CD4-positive, alpha-beta memory T cell (primary cell): ENCODE measurements at regions not wholly inside any gene's neighbourhood (a gene's known extent, or its start where the extent isn't known, plus 50 kb on each side); places are given as distances from the start of the nearest gene placed in this dataset.

Source experiments
- CTCF ChIA-PET: fragments of 350-600 bp; sonication (Branson Sonifier 250); formaldehyde crosslinking; loops from one replicate; lab custom pipeline; 2021; ENCODE audit warnings: inconsistent platforms; ENCODE audit not compliant: partially characterized antibody; lab: Charles Lee
- POLR2A ChIA-PET: fragments of 350-600 bp; sonication (Branson Sonifier 250); formaldehyde crosslinking; loops from one replicate; lab custom pipeline; 2021; ENCODE audit not compliant: partially characterized antibody; lab: Charles Lee
- DNase-seq, 5 donors: peaks; one replicate each; pipeline versions ENCODE4 v3.0.0 to v3.0.0-alpha.2; 2020 to 2022; ENCODE audit warnings: mixed read lengths in 1 of 5
- H3K27ac ChIP-seq: one replicate; pipeline ENCODE4 v1.7.0; 2013; ENCODE audit warnings: low read depth, low read length
- H3K27me3 ChIP-seq: 2 replicates; pipeline ENCODE4 v1.7.0; 2013; ENCODE audit warnings: mild to moderate bottlenecking, low read length, moderate library complexity; ENCODE audit not compliant: insufficient read depth
- H3K36me3 ChIP-seq: 2 replicates; pipeline ENCODE4 v1.7.0; 2013; ENCODE audit warnings: mild to moderate bottlenecking, low read length, moderate library complexity; ENCODE audit not compliant: insufficient read depth
- H3K4me1 ChIP-seq: 2 replicates; pipeline ENCODE4 v1.7.0; 2013; ENCODE audit warnings: mild to moderate bottlenecking, low read length, moderate library complexity; ENCODE audit not compliant: insufficient read depth
- H3K4me3 ChIP-seq, 2 donors: one replicate each; pipeline ENCODE4 v1.7.0; 2013; ENCODE audit warnings: low read length in 2 of 2, mild to moderate bottlenecking in 1 of 2
- H3K9me3 ChIP-seq, 2 donors: one replicate each; pipeline ENCODE4 v1.7.0; 2013; ENCODE audit warnings: low read length in 2 of 2, control low read depth in 1 of 2; ENCODE audit not compliant: control insufficient read depth in 1 of 2
- H3K27ac Mint-ChIP-seq, 7 donors: one replicate each; pipeline ENCODE4 v1.8.0; 2020 to 2021; ENCODE audit warnings: mixed read lengths in 7 of 7, mild to moderate bottlenecking in 6 of 7, inconsistent platforms in 3 of 7, moderate library complexity in 3 of 7
- H3K27me3 Mint-ChIP-seq, 2 donors: one replicate each; pipeline ENCODE4 v1.8.0; 2020 to 2021; ENCODE audit warnings: mixed read lengths in 2 of 2
- H3K36me3 Mint-ChIP-seq, 2 donors: one replicate each; pipeline ENCODE4 v1.8.0; 2020 to 2021; ENCODE audit warnings: mixed read lengths in 2 of 2, inconsistent platforms in 1 of 2, mild to moderate bottlenecking in 1 of 2
- H3K4me1 Mint-ChIP-seq, 4 donors: one replicate each; pipeline ENCODE4 v1.8.0; 2020 to 2021; ENCODE audit warnings: mixed read lengths in 4 of 4, mild to moderate bottlenecking in 1 of 4
- H3K4me3 Mint-ChIP-seq, 8 donors: one replicate each; pipeline ENCODE4 v1.8.0; 2020 to 2021; ENCODE audit warnings: mixed read lengths in 8 of 8, mild to moderate bottlenecking in 7 of 8, moderate library complexity in 6 of 8, inconsistent platforms in 3 of 8
- H3K9me3 Mint-ChIP-seq, 8 donors: one replicate each; pipeline ENCODE4 v1.8.0; 2020 to 2021; ENCODE audit warnings: mixed read lengths in 8 of 8, mild to moderate bottlenecking in 5 of 8, inconsistent platforms in 3 of 8, moderate library complexity in 1 of 8
- intact Hi-C: fragments of 100-400 bp; cut with micrococcal nuclease; formaldehyde crosslinking; loops from one replicate; pipeline ENCODE4 v1.15.1; 2023

- Mint-ChIP-seq H3K9me3 (peaks cover 0 to 1% (median 0%) of the 10 kb centered on the region in 8 donors), H3K27ac (no peak overlapping the region), H3K27me3 (peaks cover 11 to 15% of the 10 kb centered on the region in 2 donors), H3K4me3 (no peak overlapping the region), H3K4me1 (peaks cover 0 to 2% (median 1%) of the 10 kb centered on the region in 4 donors), H3K36me3 (no peaks in the 10 kb centered on the region)
- CTCF ChIA-PET = no interaction called here
- no peaks in the 10 kb centered on the region for H3K27me3 ChIP-seq
- intact Hi-C loops = no loop called here
- H3K27ac ChIP-seq = no peak overlapping the region
- H3K4me1 ChIP-seq = no peaks in the 10 kb centered on the region
- no peaks in the 10 kb centered on the region for H3K9me3 ChIP-seq
- no peaks in the 10 kb centered on the region for H3K36me3 ChIP-seq
- no peak overlapping the region for H3K4me3 ChIP-seq
- no peak for DNase-seq
- POLR2A ChIA-PET = no interaction called here
These were observed 374.9 kb upstream of the TNC start for GRCh38 chr9:115492869-115493268.

DNA sequence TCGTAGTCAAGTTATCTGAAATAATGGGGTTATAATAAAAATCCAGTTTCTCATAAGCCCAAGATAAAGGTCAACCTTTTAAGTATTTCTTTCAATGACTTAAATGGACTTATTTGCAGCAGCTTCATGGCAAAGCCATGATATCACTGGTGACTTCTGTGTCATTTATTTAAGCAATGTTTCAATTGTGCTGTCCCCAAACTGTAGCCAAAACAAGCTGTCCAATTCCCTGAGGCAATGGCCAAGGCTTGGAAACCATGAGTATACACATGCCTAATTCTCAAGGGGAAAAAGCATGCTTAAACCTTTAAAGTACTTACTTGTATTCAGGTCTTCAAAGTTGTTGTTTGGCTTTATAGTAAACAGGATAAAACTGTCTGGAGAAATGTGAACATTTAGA, 376.4 kb upstream of the TNC start:
- Mint-ChIP-seq H3K27ac (no peak overlapping the region), H3K36me3 (no peaks in the 10 kb centered on the region), H3K9me3 (peaks cover 0 to 1% (median 0%) of the 10 kb centered on the region in 8 donors), H3K4me3 (no peak overlapping the region), H3K27me3 (peaks cover 14% of the 10 kb centered on the region in 2 donors), H3K4me1 (peaks cover 0 to 2% (median 1%) of the 10 kb centered on the region in 4 donors)
- Histone ChIP-seq H3K27ac (no peak overlapping the region), H3K9me3 (no peaks in the 10 kb centered on the region), H3K4me3 (no peak overlapping the region), H3K27me3 (no peaks in the 10 kb centered on the region), H3K4me1 (no peaks in the 10 kb centered on the region), H3K36me3 (no peaks in the 10 kb centered on the region)
- ChIA-PET CTCF (no interaction called here), POLR2A (no interaction called here)
- intact Hi-C loops = no loop called here
- DNase-seq = no peak

GRCh38 chr9:115495052-115495635, 377.2 kb upstream of the TNC start:
- no peak overlapping the region for H3K27ac Mint-ChIP-seq
- POLR2A ChIA-PET = no interaction called here

GRCh38 chr9:115495836-115496235, 377.9 kb upstream of the TNC start:
- intact Hi-C loops = no loop called here
- Mint-ChIP-seq H3K27me3 (peaks cover 13 to 19% of the 10 kb centered on the region in 2 donors), H3K27ac (no peak overlapping the region), H3K36me3 (no peaks in the 10 kb centered on the region), H3K4me1 (peaks cover 0 to 2% (median 1%) of the 10 kb centered on the region in 4 donors), H3K4me3 (no peak overlapping the region), H3K9me3 (peaks cover 0 to 1% (median 0%) of the 10 kb centered on the region in 8 donors)
- no peak overlapping the region for H3K4me3 ChIP-seq
- H3K4me1 ChIP-seq = no peaks in the 10 kb centered on the region
- H3K27me3 ChIP-seq = no peaks in the 10 kb centered on the region
- DNase-seq = no peak
- POLR2A ChIA-PET = no interaction called here
- no peaks in the 10 kb centered on the region for H3K9me3 ChIP-seq
- CTCF ChIA-PET = no interaction called here
- H3K36me3 ChIP-seq = no peaks in the 10 kb centered on the region
- no peak overlapping the region for H3K27ac ChIP-seq

More at GRCh38 chr9:115495052-115495635, 377.2 kb upstream of the TNC start:
- no peaks in the 10 kb centered on the region for H3K9me3 ChIP-seq
- intact Hi-C loops = no loop called here
- H3K27me3 Mint-ChIP-seq = peaks cover 8 to 14% of the 10 kb centered on the region in 2 donors
- no peak overlapping the region for H3K27ac ChIP-seq
- H3K36me3 Mint-ChIP-seq = no peaks in the 10 kb centered on the region
- no peaks in the 10 kb centered on the region for H3K27me3 ChIP-seq
- H3K9me3 Mint-ChIP-seq = peaks cover 0 to 1% (median 0%) of the 10 kb centered on the region in 8 donors
- H3K4me3 Mint-ChIP-seq = no peak overlapping the region
- DNase-seq = no peak
- H3K4me1 Mint-ChIP-seq = peaks cover 0 to 2% (median 1%) of the 10 kb centered on the region in 4 donors
- CTCF ChIA-PET = no interaction called here
- no peaks in the 10 kb centered on the region for H3K4me1 ChIP-seq
- no peaks in the 10 kb centered on the region for H3K36me3 ChIP-seq
- no peak overlapping the region for H3K4me3 ChIP-seq

GRCh38 chr9:115498303-115498702, 380.3 kb upstream of the TNC start:
- no peak overlapping the region for H3K27ac ChIP-seq
- Mint-ChIP-seq H3K36me3 (no peaks in the 10 kb centered on the region), H3K27me3 (peaks cover 10 to 15% of the 10 kb centered on the region in 2 donors), H3K9me3 (no peaks in the 10 kb centered on the region), H3K4me1 (peaks cover 0 to 2% (median 1%) of the 10 kb centered on the region in 4 donors), H3K27ac (no peak overlapping the region), H3K4me3 (no peak overlapping the region)
- H3K9me3 ChIP-seq = no peaks in the 10 kb centered on the region
- ChIA-PET CTCF (no interaction called here), POLR2A (no interaction called here)
- H3K4me1 ChIP-seq = no peaks in the 10 kb centered on the region
- intact Hi-C loops = no loop called here
- H3K4me3 ChIP-seq = no peak overlapping the region
- no peaks in the 10 kb centered on the region for H3K36me3 ChIP-seq
- H3K27me3 ChIP-seq = no peaks in the 10 kb centered on the region
- no peak for DNase-seq

DNA sequence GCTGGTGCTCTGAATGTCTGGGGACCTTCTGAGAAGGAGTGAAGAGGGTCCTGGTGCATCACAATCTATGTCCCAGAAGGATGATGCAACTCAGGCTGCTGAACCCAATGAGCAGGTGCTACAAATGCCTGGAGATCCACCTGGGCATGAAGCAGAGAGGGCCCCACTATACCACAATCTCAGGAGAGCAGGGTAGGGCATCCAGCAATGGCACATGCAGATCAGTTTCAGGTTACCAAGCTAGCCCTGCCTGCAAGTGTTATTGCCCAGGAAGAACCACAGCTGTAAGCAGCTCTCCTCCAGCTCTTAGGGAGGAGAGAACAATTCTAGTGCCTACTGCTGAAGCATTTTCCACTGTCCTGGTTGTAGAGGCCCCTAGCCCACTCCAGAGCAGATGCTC, 389.2 kb upstream of the TNC start:
- CTCF ChIA-PET = no interaction called here
- H3K9me3 ChIP-seq = no peaks in the 10 kb centered on the region
- Mint-ChIP-seq H3K4me3 (no peak overlapping the region), H3K36me3 (no peaks in the 10 kb centered on the region), H3K9me3 (no peaks in the 10 kb centered on the region), H3K4me1 (no peaks in the 10 kb centered on the region), H3K27ac (no peak overlapping the region), H3K27me3 (peaks cover 5 to 8% of the 10 kb centered on the region in 2 donors)
- DNase-seq = no peak
- no peaks in the 10 kb centered on the region for H3K36me3 ChIP-seq
- H3K4me1 ChIP-seq = no peaks in the 10 kb centered on the region
- POLR2A ChIA-PET = no interaction called here
- no peak overlapping the region for H3K27ac ChIP-seq
- intact Hi-C loops = no loop called here
- no peaks in the 10 kb centered on the region for H3K27me3 ChIP-seq
- no peak overlapping the region for H3K4me3 ChIP-seq

DNA sequence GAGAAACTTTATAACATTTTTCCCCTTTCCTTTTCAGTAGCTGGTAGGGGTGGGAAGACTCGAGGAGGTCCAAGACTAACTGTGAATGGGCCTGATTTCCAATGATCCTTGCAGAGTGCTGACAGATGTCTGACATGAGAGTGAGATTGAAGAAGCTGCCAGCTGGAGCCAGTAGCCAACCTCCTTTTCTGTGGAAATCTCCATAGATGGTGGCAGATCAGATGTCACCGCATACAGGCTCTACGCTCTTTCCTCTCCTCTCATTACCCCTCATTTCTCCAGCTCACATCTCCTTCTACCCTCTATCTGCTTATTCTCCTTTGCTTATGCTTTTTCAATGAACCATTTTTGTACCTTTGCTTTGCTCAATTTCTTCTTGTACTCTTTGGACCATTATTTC, 395.2 kb upstream of the TNC start:
- CTCF ChIA-PET = interaction anchor here (2.3 kb wide), 1 partner anchor 11 kb away, joined by 9 read pairs; no protein-coding TSS in a partner anchor
- no peaks in the 10 kb centered on the region for H3K36me3 ChIP-seq
- DNase-seq = no peak
- H3K27ac ChIP-seq = no peak overlapping the region
- Mint-ChIP-seq H3K4me1 (no peaks in the 10 kb centered on the region), H3K27me3 (peaks cover 0 to 4% of the 10 kb centered on the region in 2 donors), H3K9me3 (no peaks in the 10 kb centered on the region), H3K36me3 (no peaks in the 10 kb centered on the region), H3K27ac (no peak overlapping the region), H3K4me3 (no peak overlapping the region)
- intact Hi-C loops = no loop called here
- no peaks in the 10 kb centered on the region for H3K9me3 ChIP-seq
- H3K4me3 ChIP-seq = no peak overlapping the region
- POLR2A ChIA-PET = no interaction called here
- H3K4me1 ChIP-seq = no peaks in the 10 kb centered on the region
- H3K27me3 ChIP-seq = no peaks in the 10 kb centered on the region
